Globus pallidus (tissue), 1 donor: ENCODE measurements at regions not wholly inside any gene's neighbourhood (a gene's known extent, or its start where the extent isn't known, plus 50 kb on each side); places are given as distances from the start of the nearest gene placed in this dataset.
"Not testable (repeated sequence)": the region's sequence is repeated elsewhere in the genome, so short reads cannot be mapped to it uniquely, and the experiment has no call there.

Experiments used
- DNase-seq: peaks from one replicate; pipeline ENCODE4 v3.0.0-alpha.2; 2015; ENCODE audit warnings: low spot score

DNA sequence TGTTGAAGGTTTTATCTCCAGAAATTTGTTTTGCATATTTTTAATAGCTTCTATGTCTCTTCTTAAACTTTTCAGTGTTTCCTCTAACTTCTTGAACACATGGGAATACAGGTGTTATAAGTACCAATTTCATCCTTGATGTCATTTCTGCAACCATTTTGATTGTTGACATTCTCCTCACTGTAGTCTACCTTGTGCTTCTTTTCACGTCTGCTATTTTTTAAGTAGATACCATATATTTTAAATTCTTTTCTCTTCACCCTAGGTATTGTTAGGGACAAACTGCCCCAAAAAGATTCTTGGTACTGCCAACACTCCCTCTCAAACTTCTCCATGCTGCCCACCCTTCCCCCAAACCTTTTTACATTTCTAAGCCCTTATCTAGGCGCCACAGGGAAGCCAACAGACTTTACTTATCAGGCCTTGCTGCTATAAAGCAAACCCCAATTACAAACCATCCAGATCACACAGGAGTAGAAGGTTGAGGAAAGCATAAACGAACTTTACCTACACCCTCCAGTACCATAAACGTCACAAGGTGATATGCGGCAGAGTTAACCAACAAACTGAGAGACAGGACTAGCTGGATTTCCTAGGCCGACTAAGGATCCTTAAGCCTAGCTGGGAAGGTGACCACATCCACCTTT, 1165.3 kb downstream of the TAF11L14 start:
- DNase-seq: no peak

GRCh38 chr5:18800293-18801025, 1166.2 kb downstream of the TAF11L14 start:
- no peak for DNase-seq

DNA sequence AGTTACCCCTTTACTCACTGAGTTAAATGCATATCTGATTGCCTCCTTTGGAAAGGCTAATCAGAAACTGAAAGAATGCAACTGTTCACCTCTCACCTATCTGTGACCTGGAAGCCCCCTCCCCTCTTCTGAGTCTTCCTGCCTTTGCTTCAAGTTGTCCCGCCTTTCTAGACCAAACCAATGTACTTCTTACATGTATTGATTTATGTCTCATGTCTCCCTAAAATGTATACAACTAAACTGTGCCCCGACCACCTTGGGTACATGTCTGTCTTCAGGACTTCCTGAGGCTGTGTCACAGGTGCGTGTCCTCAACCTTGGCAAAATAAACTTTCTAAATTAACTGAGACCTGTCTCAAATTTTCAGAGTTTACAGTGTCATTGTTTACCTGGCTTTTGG, 1167.2 kb downstream of the TAF11L14 start:
- DNase-seq: not testable (repeated sequence)

DNA sequence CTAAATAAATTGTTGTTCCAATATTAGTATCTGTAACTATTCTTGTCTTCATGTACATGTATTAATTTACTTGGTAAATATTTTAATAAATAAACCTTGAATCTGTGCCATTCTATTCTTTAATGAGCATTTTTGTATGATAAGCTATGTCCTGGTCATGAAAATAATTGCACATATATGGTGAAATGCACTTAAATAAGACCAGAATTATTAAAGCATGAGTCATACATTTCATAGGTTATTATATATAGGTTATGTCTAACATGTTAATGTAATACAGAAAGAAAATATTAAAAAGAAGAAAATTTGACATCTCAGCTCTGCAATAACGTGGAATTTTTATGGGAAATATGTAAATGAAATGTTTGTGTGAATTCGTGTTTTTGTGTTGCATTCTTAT, 1168.1 kb downstream of the TAF11L14 start:
- DNase-seq: no peak

- DNase-seq: no peak
Observed at GRCh38 chr5:18805376-18805775, 1171.1 kb downstream of the TAF11L14 start.

DNA sequence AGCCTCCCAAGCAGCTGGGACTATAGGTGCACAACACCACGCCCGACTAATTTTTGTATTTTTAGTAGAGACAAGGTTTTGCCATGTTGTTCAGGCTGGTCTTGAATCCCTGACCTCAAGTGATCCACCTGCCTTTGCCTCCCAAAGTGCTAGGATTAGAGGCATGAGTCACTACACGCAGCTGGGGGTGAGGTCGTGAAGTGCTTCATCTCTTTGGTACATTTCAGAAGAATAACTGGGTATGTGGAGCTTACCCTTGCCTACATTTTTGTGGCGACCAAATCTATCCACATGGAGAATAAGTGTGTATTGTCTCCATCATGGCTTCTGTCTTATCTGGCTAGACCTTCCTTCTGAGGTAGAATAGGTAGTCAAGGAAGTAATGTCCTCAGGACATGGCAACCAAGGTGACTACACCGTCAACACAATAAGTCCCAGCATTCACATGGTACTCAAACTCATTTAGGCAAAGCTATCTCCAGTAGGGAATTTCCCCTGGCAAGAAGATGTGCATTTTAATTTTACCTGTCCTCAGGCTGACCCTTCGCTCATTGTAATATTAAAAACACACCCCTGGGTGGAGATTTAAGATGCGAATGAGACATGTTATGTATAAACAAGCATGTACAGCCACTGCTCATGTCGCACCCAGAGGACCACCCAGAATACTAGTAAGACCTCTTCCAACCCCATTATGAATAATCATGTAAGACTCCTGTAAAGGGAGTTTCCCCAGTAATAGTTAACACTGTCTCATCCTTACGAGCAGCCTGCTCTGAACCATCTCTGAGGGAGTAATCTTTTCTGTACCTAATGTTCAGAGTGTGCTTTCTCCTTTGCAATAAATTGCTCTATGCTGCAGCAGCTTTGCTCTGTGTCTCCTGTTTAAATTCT, 1173.2 kb downstream of the TAF11L14 start:
- DNase-seq: no peak

GRCh38 chr5:18811661-18812060, 1176.3 kb downstream of the CDH18 start:
- no peak for DNase-seq

- no peak for DNase-seq
Observed at GRCh38 chr5:18828351-18828750, 1159.6 kb downstream of the CDH18 start.

DNA sequence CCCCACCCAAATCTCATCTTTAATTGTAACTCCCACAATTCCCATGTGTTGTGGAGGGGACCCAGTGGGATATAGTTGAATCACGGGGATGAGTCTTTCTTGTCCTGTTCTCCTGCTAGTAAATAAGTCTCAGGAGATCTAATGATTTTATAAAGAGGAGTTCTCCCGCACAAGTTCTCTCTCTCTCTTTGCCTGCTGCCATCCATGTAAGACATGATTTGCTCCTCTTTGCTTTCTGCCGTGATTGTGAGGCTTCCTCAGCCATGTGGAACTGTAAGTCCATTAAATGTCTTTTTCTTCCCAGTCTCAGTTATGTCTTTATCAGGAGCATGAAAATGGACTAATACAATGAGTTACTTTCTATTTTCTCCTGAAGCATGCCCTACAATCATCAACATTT, 1158.5 kb downstream of the CDH18 start:
- DNase-seq: no peak

- no peak for DNase-seq
Observed at GRCh38 chr5:18850216-18850615, 1137.8 kb downstream of the CDH18 start.

GRCh38 chr5:18872978-18873377, 1115.0 kb downstream of the CDH18 start:
- no peak for DNase-seq

DNA sequence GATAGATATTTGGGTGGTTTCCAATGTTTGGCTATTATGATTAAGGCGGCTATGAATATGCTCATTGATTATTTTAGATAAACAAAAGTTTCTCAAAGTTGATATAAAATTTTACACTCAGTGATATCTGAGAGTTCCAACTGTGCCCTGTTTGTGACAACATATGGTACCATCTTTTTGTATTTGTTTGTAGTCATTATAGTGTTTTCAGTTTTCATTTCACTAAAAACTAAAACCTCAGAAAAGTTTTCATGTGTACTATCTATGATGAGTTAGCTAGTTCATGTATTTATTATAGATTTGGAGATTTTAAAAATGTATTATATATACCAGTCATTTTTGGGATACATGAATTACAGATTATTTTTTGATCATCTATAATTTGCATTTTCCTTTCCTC, 1111.4 kb downstream of the CDH18 start:
- no peak for DNase-seq

DNA sequence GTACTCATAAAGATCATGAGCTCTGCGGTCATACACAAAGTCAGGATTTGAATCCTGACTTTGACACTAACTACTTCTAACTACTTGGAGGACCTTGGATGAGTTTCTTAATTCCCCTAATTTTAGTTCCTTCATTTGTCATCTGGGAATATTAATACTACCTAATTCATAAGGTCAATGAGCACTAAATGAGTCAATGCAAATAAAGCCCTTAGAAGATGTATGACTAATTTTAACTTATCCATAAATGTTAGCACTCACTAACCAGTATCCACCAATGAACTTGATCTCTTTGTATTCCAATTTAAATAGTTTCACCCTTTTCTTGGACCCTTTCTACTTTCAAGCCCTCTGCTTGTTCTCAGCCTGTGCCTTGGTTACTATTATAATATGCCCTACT, 1106.4 kb downstream of the CDH18 start:
- no peak for DNase-seq

GRCh38 chr5:18882154-18882553, 1105.8 kb downstream of the CDH18 start:
- no peak for DNase-seq

- DNase-seq: no peak
Observed at GRCh38 chr5:18888821-18889220, 1099.2 kb downstream of the CDH18 start.

GRCh38 chr5:18900644-18901043, 1087.4 kb downstream of the CDH18 start:
- DNase-seq: no peak

DNA sequence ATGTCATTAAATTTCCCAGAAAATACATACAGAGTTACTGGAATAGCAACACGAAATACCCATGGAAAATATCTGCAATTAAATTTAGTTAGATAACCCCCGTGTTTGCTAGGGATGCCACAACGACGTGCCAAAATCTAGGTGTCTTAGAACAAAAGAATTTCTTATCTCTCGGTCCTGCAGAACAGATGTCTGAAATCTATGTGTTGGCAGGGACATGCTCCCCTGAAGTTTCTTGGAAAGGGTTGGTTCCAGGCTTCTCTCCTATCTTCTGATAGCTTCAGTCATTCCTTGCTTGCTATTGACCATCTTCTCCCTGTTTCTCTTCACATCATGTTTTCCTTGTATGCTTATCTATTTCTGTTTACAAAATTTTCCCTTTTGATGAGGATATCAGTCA, 1067.0 kb downstream of the CDH18 start:
- no peak for DNase-seq

DNA sequence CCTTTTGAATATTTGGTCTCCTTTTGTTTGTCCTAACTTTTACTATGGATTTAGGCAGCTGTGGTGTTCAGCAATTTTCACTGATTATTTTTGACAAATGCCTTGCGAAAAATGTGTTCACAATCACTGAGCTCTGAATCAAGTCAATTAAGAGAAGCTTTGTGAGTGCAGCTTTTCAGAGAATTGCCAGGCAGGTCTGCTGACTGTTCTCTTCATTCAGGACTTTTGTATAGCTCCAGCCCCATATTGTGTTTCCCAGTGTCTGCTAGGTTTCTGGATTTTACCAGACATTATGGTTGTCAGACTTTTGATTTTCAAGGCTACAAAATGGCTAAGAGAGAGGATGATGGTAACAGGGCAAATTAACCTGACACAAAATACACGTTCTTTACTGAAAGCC, 1055.9 kb downstream of the CDH18 start:
- no peak for DNase-seq

- no peak for DNase-seq
Observed at GRCh38 chr5:18944771-18945170, 1043.2 kb downstream of the CDH18 start.

DNA sequence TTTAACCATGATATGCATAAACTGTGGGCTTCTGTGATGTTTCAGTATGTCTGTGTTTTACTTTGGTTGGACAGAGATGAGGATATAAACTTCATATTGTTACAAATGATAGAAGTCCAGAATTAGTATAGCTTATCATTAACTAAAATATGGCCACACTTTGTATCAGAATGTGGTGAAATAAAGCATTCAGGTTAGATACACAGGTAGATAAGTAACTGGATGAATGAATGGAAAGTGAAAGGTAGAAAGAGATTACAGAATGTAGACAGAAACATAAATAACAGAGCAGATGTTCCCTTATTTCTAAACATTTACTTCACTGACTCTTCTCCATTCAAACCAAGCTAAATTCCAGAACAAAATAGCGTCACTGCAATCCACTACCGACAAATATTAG, 1033.8 kb downstream of the CDH18 start:
- no peak for DNase-seq

DNA sequence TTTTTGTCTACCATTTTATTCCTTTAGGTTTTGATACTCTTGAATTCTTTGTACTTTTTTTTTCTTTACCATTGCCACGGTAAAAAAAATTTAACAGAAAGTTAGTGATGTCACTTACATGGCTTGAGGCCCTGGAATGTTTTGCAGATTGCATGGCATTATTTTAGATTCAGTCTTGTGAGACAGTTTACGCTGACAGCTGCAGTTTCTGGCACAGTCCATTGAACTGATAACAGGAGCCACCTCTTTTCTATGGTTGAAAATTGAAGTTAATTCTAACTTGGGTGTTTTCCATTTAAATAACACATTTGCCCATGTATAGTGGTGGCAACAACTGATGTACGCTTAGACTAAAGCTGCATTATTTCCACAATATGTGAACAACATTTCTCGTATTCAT, 1028.5 kb downstream of the CDH18 start:
- no peak for DNase-seq

DNA sequence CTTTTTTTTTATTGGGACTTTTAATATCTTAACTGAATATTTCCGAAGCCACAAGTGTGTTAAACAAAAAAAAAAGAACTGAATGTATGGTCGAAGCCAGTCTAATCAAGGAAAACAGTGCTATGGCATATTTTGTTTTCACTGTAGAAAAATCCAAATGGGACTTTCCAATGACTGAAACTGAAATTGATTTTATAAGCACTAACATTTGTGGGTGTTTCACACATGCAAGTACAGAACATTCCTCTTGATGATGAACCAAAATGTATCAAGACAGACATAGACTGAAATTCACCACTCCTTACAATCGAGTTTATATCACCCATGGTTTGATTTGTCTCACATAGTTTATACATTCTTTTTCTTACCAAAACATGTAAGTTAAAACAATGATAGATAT, 1026.8 kb downstream of the CDH18 start:
- DNase-seq: no peak

- no peak for DNase-seq
Observed at GRCh38 chr5:18965893-18966292, 1022.1 kb downstream of the CDH18 start.
